ENCODE measurements at regions not wholly inside any gene's neighbourhood (a gene's known extent, or its start where the extent isn't known, plus 50 kb on each side); places are given as distances from the start of the nearest gene placed in this dataset.

Small RNAs in the stretch of these regions (small RNA-seq; reads per million reads assigned to genes)
- gene MIR1233-2 = 0 reads per million in 2 experiments
